Common myeloid progenitor, CD34-positive (primary cell): ENCODE measurements at regions not wholly inside any gene's neighbourhood (a gene's known extent, or its start where the extent isn't known, plus 50 kb on each side); places are given as distances from the start of the nearest gene placed in this dataset.

ENCODE experiments used
- CTCF ChIA-PET: fragments of 350-600 bp; sonication (Branson Sonifier 250); formaldehyde crosslinking; loops from one replicate; lab custom pipeline; 2021; ENCODE audit warnings: antibody characterized with exemption; lab: Charles Lee
- POLR2A ChIA-PET: fragments of 350-600 bp; sonication (Branson Sonifier 250); formaldehyde crosslinking; loops from one replicate; lab custom pipeline; 2021; ENCODE audit warnings: antibody characterized with exemption; lab: Charles Lee
- DNase-seq, 3 donors: peaks; one replicate each; pipeline versions ENCODE4 v3.0.0 to v3.0.0-alpha.2; 2013
- H3K27ac ChIP-seq, 2 experiments: 1 replicate in 1 of 2; 2 replicates in 1 of 2; pipeline ENCODE4 v1.7.0; 2013; ENCODE audit warnings: inconsistent platforms in 2 of 2, low read length in 2 of 2, mild to moderate bottlenecking in 2 of 2, low read depth in 1 of 2, moderate library complexity in 1 of 2; ENCODE audit not compliant: severe bottlenecking in 2 of 2, insufficient read depth in 1 of 2, poor library complexity in 1 of 2
- H3K27me3 ChIP-seq, 5 experiments: replicated peaks in 2 of 5; 1 replicate in 3 of 5; 2 replicates in 2 of 5; pipeline versions ENCODE4 v1.6.1 to v1.7.0; 2013; ENCODE audit warnings: low read length in 4 of 5, mild to moderate bottlenecking in 2 of 5, moderate library complexity in 2 of 5, inconsistent platforms in 1 of 5; ENCODE audit not compliant: insufficient read depth in 5 of 5, control insufficient read depth in 4 of 5
- H3K36me3 ChIP-seq, 4 experiments: 1 replicate in 2 of 4; 2 replicates in 2 of 4; pipeline versions ENCODE4 v1.6.1 to v1.7.0; 2013; ENCODE audit warnings: low read length in 3 of 4, control low read depth in 1 of 4, mild to moderate bottlenecking in 1 of 4; ENCODE audit not compliant: control insufficient read depth in 4 of 4, insufficient read depth in 4 of 4
- H3K4me1 ChIP-seq, 4 experiments: 1 replicate in 3 of 4; 2 replicates in 1 of 4; pipeline versions ENCODE4 v1.6.1 to v1.7.1; 2013; ENCODE audit warnings: low read length in 3 of 4, mild to moderate bottlenecking in 3 of 4, control low read depth in 1 of 4, inconsistent platforms in 1 of 4, moderate library complexity in 1 of 4; ENCODE audit not compliant: control insufficient read depth in 4 of 4, insufficient read depth in 4 of 4; ENCODE audit errors: control extremely low read depth in 1 of 4
- H3K4me3 ChIP-seq, 7 experiments: 1 replicate in 4 of 7; 2 replicates in 3 of 7; pipeline versions ENCODE4 v1.5.1 to v1.7.0; 2013; ENCODE audit warnings: mild to moderate bottlenecking in 7 of 7, low read length in 6 of 7, moderate library complexity in 6 of 7, inconsistent platforms in 2 of 7, low read depth in 2 of 7, control low read depth in 1 of 7; ENCODE audit not compliant: insufficient read depth in 4 of 7, control insufficient read depth in 1 of 7; ENCODE audit errors: extremely low read depth in 1 of 7
- H3K9me3 ChIP-seq, 5 experiments: 1 replicate in 4 of 5; 2 replicates in 1 of 5; pipeline versions ENCODE4 v1.6.1 to v1.7.1; 2013; ENCODE audit warnings: low read length in 4 of 5, mild to moderate bottlenecking in 2 of 5, inconsistent platforms in 1 of 5, low read depth in 1 of 5, moderate library complexity in 1 of 5; ENCODE audit not compliant: control insufficient read depth in 4 of 5, insufficient read depth in 2 of 5; ENCODE audit errors: control extremely low read depth in 1 of 5
- WGBS: methylation state at CpG from one replicate; pipeline ENCODE4 v1.1.5; 2013; ENCODE audit not compliant: insufficient coverage; 5-methylcytosine and 5-hydroxymethylcytosine counted together

- WGBS = 86% methylated on average over 1 of the region's 1 CpG
These were observed 80.2 kb upstream of the ESX1 start for GRCh38 chrX:104334971-104335370.

GRCh38 chrX:104330966-104331365 is 76.2 kb upstream of the ESX1 start:
- Histone ChIP-seq H3K9me3 (no peaks in the 10 kb centered on the region), H3K36me3 (no peaks in the 10 kb centered on the region), H3K4me1 (no peaks in the 10 kb centered on the region), H3K27me3 (no peaks in the 10 kb centered on the region), H3K27ac (no peak overlapping the region), H3K4me3 (no peak overlapping the region)
- ChIA-PET CTCF (no interaction called here), POLR2A (no interaction called here)
- DNase-seq = no peak
- WGBS = 88% methylated on average over 1 of the region's 1 CpG

More at GRCh38 chrX:104334971-104335370, 80.2 kb upstream of the ESX1 start:
- ChIA-PET CTCF (no interaction called here), POLR2A (no interaction called here)
- no peak overlapping the region for H3K27ac ChIP-seq
- H3K36me3 ChIP-seq = no peaks in the 10 kb centered on the region
- no peaks in the 10 kb centered on the region for H3K9me3 ChIP-seq
- no peak overlapping the region for H3K4me3 ChIP-seq
- peaks cover 0 to 4% (median 0%) of the 10 kb centered on the region in 5 experiments for H3K27me3 ChIP-seq
- DNase-seq = no peak
- H3K4me1 ChIP-seq = no peaks in the 10 kb centered on the region

- no peak overlapping the region for H3K27ac ChIP-seq
- POLR2A ChIA-PET = no interaction called here
These were observed 75.0 kb upstream of the ESX1 start for GRCh38 chrX:104329731-104330130.

GRCh38 chrX:104325213-104325585 is 70.5 kb upstream of the ESX1 start:
- Histone ChIP-seq H3K27ac (no peak overlapping the region), H3K4me1 (no peaks in the 10 kb centered on the region), H3K4me3 (no peak overlapping the region), H3K27me3 (no peaks in the 10 kb centered on the region), H3K9me3 (no peaks in the 10 kb centered on the region), H3K36me3 (no peaks in the 10 kb centered on the region)
- POLR2A ChIA-PET = no interaction called here
- CTCF ChIA-PET = interaction anchor here (0.6 kb wide), 1 partner anchor 10 kb away, joined by 4 read pairs; no protein-coding TSS in a partner anchor
- WGBS = 74% methylated on average over 3 of the region's 3 CpGs
- no peak for DNase-seq

More at GRCh38 chrX:104329731-104330130, 75.0 kb upstream of the ESX1 start:
- no peaks in the 10 kb centered on the region for H3K27me3 ChIP-seq
- H3K4me1 ChIP-seq = no peaks in the 10 kb centered on the region
- no peaks in the 10 kb centered on the region for H3K36me3 ChIP-seq
- no peak for DNase-seq
- H3K4me3 ChIP-seq = no peak overlapping the region
- 86% methylated on average over 6 of the region's 7 CpGs for WGBS
- CTCF ChIA-PET = no interaction called here
- no peaks in the 10 kb centered on the region for H3K9me3 ChIP-seq

GRCh38 chrX:104324461-104325212 is 69.9 kb upstream of the ESX1 start:
- POLR2A ChIA-PET = no interaction called here
- no peaks in the 10 kb centered on the region for H3K27me3 ChIP-seq
- 71% methylated on average over 5 of the region's 6 CpGs for WGBS
- no peaks in the 10 kb centered on the region for H3K9me3 ChIP-seq
- DNase-seq = no peak
- H3K4me3 ChIP-seq = no peak overlapping the region
- no peak overlapping the region for H3K27ac ChIP-seq
- CTCF ChIA-PET = interaction anchor here (0.6 kb wide), 1 partner anchor 9 kb away, joined by 4 read pairs; no protein-coding TSS in a partner anchor
- H3K4me1 ChIP-seq = no peaks in the 10 kb centered on the region
- no peaks in the 10 kb centered on the region for H3K36me3 ChIP-seq

- POLR2A ChIA-PET = no interaction called here
- CTCF ChIA-PET = no interaction called here
- H3K27ac ChIP-seq = no peak overlapping the region
- 74% methylated on average over 2 of the region's 5 CpGs for WGBS
- no peaks in the 10 kb centered on the region for H3K4me1 ChIP-seq
- H3K4me3 ChIP-seq = no peak overlapping the region
- H3K36me3 ChIP-seq = no peaks in the 10 kb centered on the region
- DNase-seq = no peak
- H3K27me3 ChIP-seq = peaks cover 0 to 2% (median 0%) of the 10 kb centered on the region in 5 experiments
- H3K9me3 ChIP-seq = no peaks in the 10 kb centered on the region
These were observed 64.6 kb upstream of the ESX1 start for GRCh38 chrX:104319346-104319745.

GRCh38 chrX:104318330-104319009 is 63.7 kb upstream of the ESX1 start:
- no peaks in the 10 kb centered on the region for H3K4me1 ChIP-seq

More at GRCh38 chrX:104318330-104319009, 63.7 kb upstream of the ESX1 start:
- no peak overlapping the region for H3K27ac ChIP-seq
- no peaks in the 10 kb centered on the region for H3K36me3 ChIP-seq
- no peak overlapping the region for H3K4me3 ChIP-seq
- CTCF ChIA-PET = no interaction called here
- H3K27me3 ChIP-seq = peaks cover 0 to 2% (median 0%) of the 10 kb centered on the region in 5 experiments
- no peak for DNase-seq
- no peaks in the 10 kb centered on the region for H3K9me3 ChIP-seq
- 90% methylated on average over 3 of the region's 4 CpGs for WGBS
- POLR2A ChIA-PET = no interaction called here
